K562 (cell line): ENCODE measurements at regions not wholly inside any gene's neighbourhood (a gene's known extent, or its start where the extent isn't known, plus 50 kb on each side); places are given as distances from the start of the nearest gene placed in this dataset.

Experiments
- ATAC-seq: fragments of 200-7000 bp; cut with Tn5 transposase; 3 replicates; pipeline ENCODE4 v1.9.1; 2020; ENCODE audit warnings: moderate library complexity
- BruUV-seq: library from RNA; stranded (reverse); fragments of 400-500 nt; replicated peaks from 2 replicates; lab custom pipeline; 2021; lab: Mats Ljungman, UMichigan
- CTCF ChIA-PET: fragments of 300-600 bp; formaldehyde crosslinking; extraction: SDS; loops from one replicate; lab custom pipeline; 2021; ENCODE audit warnings: low intra/inter-chr PET ratio; lab: Yijun Ruan, JAX
- POLR2A ChIA-PET: fragments of 300-600, 350-650 bp; sonication (Branson Sonifier 250); formaldehyde crosslinking; extraction: SDS; loops from one replicate; lab custom pipeline; 2021; ENCODE audit warnings: antibody characterized with exemption, inconsistent platforms; lab: Yijun Ruan, JAX
- DNase-seq, 4 experiments: peaks; one replicate each; pipeline versions ENCODE4 v3.0.0 to v3.0.0-alpha.2; 2011 to 2018; ENCODE audit warnings: low spot score in 3 of 4, mixed read lengths in 3 of 4; ENCODE audit errors: extremely low read depth in 1 of 4
- FAIRE-seq: peaks from 2 replicates; lab custom pipeline; 2011; peaks lifted over from hg19 to GRCh38; lab: Jason Lieb, UNC
- H2AFZ ChIP-seq: 2 replicates; pipeline ENCODE4 v1.6.0; 2011; ENCODE audit warnings: low read depth, low read length, control low read depth, inconsistent platforms
- H3K27ac ChIP-seq: fragments of 200-600 bp; 3 replicates; pipeline ENCODE4 v1.8.0; 2011; ENCODE audit warnings: low read depth, mild to moderate bottlenecking, control low read depth, inconsistent platforms, low read length, moderate library complexity, mixed read lengths; ENCODE audit errors: extremely low read depth
- H3K27me3 ChIP-seq, 2 experiments: fragments of 300-600 bp in 1 of 2; 2 replicates in 1 of 2; 3 replicates in 1 of 2; pipeline versions ENCODE4 v1.6.0 to v1.8.0; 2011; ENCODE audit warnings: inconsistent platforms in 2 of 2, low read length in 2 of 2, mild to moderate bottlenecking in 1 of 2, mixed read lengths in 1 of 2, moderate library complexity in 1 of 2; ENCODE audit not compliant: control insufficient read depth in 2 of 2, insufficient read depth in 2 of 2
- H3K36me3 ChIP-seq: fragments of 300-600 bp; 3 replicates; pipeline ENCODE4 v1.8.0; 2011; ENCODE audit warnings: mild to moderate bottlenecking, low read length, inconsistent platforms; ENCODE audit not compliant: control insufficient read depth, insufficient read depth
- H3K4me1 ChIP-seq, 2 experiments: fragments of 200-600 bp in 1 of 2; replicated peaks in 1 of 2; 2 replicates in 1 of 2; 3 replicates in 1 of 2; pipeline versions ENCODE4 v1.5.1 to v1.8.0; 2011; ENCODE audit warnings: inconsistent platforms in 2 of 2, low read length in 2 of 2, mild to moderate bottlenecking in 1 of 2, mixed read lengths in 1 of 2, moderate library complexity in 1 of 2; ENCODE audit not compliant: control insufficient read depth in 2 of 2, insufficient read depth in 2 of 2
- H3K4me2 ChIP-seq: 2 replicates; pipeline ENCODE4 v1.6.1; 2011; ENCODE audit warnings: low read length, control low read depth, inconsistent platforms, mixed read lengths; ENCODE audit not compliant: insufficient read depth
- H3K4me3 ChIP-seq: fragments of 200-600 bp; sonication (generic), shearing (Covaris generic); 2 replicates; pipeline ENCODE4 v1.5.1; 2016; ENCODE audit warnings: control low read depth, inconsistent platforms
- H3K79me2 ChIP-seq: fragments of 200-600 bp; 3 replicates; pipeline ENCODE4 v1.8.0; 2011; ENCODE audit warnings: low read length, inconsistent platforms; ENCODE audit not compliant: control insufficient read depth, insufficient read depth
- H3K9ac ChIP-seq, 2 experiments: 2 replicates each; pipeline versions ENCODE4 v1.6.0 to v1.6.1; 2011; ENCODE audit warnings: low read depth in 2 of 2, low read length in 2 of 2, control low read depth in 1 of 2, inconsistent platforms in 1 of 2, mild to moderate bottlenecking in 1 of 2, mixed read lengths in 1 of 2; ENCODE audit not compliant: insufficient read depth in 1 of 2
- H3K9me1 ChIP-seq: one replicate; pipeline ENCODE4 v1.6.0; 2011; ENCODE audit warnings: inconsistent platforms, mild to moderate bottlenecking, low read length, moderate library complexity; ENCODE audit not compliant: control insufficient read depth, insufficient read depth
- H3K9me3 ChIP-seq: replicated peaks from 2 replicates; pipeline ENCODE4 v1.5.1; 2011; ENCODE audit warnings: low read depth, low read length, inconsistent platforms; ENCODE audit not compliant: control insufficient read depth, insufficient read depth
- H4K20me1 ChIP-seq: replicated peaks from 2 replicates; pipeline ENCODE4 v1.6.1; 2011; ENCODE audit warnings: low read length, inconsistent platforms, mixed read lengths; ENCODE audit not compliant: control insufficient read depth, insufficient read depth
- BCOR ChIP-seq: fragments of 450-650 bp; IDR thresholded peaks from 2 replicates; pipeline ENCODE4 v1.6.1; 2016
- GABPB1 ChIP-seq: sonication (generic); formaldehyde crosslinking; IDR thresholded peaks from 2 replicates; pipeline ENCODE4 v1.8.0; 2022; ENCODE audit warnings: mild to moderate bottlenecking, missing genetic modification reagents
- SAP30 ChIP-seq: fragments of 200-600 bp; sonication (generic); IDR thresholded peaks from 2 replicates; pipeline ENCODE4 v1.6.1; 2012; ENCODE audit warnings: borderline replicate concordance, low read depth, mild to moderate bottlenecking, moderate library complexity, low read length, control low read depth, inconsistent platforms; ENCODE audit not compliant: insufficient read depth, poor library complexity, severe bottlenecking
- STAT5A ChIP-seq: IDR thresholded peaks from 2 replicates; pipeline ENCODE4 v1.6.1; 2012; ENCODE audit warnings: low read length, inconsistent platforms, borderline replicate concordance
- ZNF134 ChIP-seq: fragments of 250-450 bp; sonication (Bioruptor Pico); conservative IDR thresholded peaks from 2 replicates; pipeline ENCODE4 v1.4.0; 2020
- ZNF76 ChIP-seq: fragments of 250-450 bp; sonication (Bioruptor Pico); IDR thresholded peaks from 2 replicates; pipeline ENCODE4 v1.4.0; 2020; ENCODE audit warnings: mild to moderate bottlenecking, moderate library complexity, borderline replicate concordance
- WGBS: fragments of 100-300 bp; shearing (Covaris generic); methylation state at CpG from one replicate; pipeline ENCODE4 v1.1.6; 2016; ENCODE audit warnings: low coverage, mixed read lengths; ENCODE audit not compliant: insufficient coverage; ENCODE audit errors: missing lambda C conversion rate; 5-methylcytosine and 5-hydroxymethylcytosine counted together
- in situ Hi-C: fragments of 300-500 bp; cut with MboI; formaldehyde crosslinking; loops from 4 replicates; pipeline ENCODE4 v1.15.0; 2018; ENCODE audit warnings: inconsistent platforms, mixed read lengths
- intact Hi-C: fragments of 100-400 bp; cut with micrococcal nuclease; formaldehyde crosslinking; loops from 2 replicates; pipeline ENCODE4 v1.14.2; 2022
- TF ChIP-seq, protein P1 (sequence below): IDR thresholded peaks from 2 replicates; pipeline ENCODE4 v1.6.1; 2011; ENCODE audit not compliant: insufficient read length; ENCODE audit errors: extremely low read depth
- TF ChIP-seq, protein P2 (sequence below), 2 experiments: fragments of 150-350 bp in 1 of 2; IDR thresholded peaks; 2 replicates each; pipeline ENCODE4 v1.6.1; 2012 to 2016; ENCODE audit warnings: low read depth in 2 of 2, low read length in 2 of 2, mild to moderate bottlenecking in 1 of 2, moderate library complexity in 1 of 2
- TF ChIP-seq, protein P3 (sequence below): sonication (generic); formaldehyde crosslinking; IDR thresholded peaks from 2 replicates; pipeline ENCODE4 v1.8.0; 2022; ENCODE audit warnings: mild to moderate bottlenecking, low read depth, missing genetic modification reagents

DNA sequence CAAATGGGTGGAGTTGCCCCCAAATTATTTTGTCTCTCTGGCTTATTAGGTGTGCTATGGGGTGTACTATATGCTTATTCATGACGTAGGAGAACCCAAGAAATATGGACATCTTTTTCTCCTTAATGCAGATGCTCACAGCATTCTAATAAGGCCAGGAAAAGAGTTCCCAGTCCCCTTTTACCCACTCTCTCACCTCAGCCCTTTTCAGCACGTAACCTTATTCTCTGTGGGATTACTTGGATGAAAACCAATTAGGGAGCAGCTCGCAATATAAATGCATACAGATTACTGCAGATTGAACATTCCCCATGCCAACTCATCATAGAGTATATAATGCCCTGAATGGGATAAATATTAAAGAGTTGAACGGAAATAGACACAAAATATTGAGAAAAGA, 891.2 kb upstream of the POU3F3 start:
- no peak for ATAC-seq
- H3K9me3 ChIP-seq, result no peaks in the 10 kb centered on the region; the same call in 1 of the 2 replicates
- no peaks in the 10 kb centered on the region for H3K9me1 ChIP-seq
- WGBS, result 2% methylated on average over 4 of the region's 4 CpGs
- intact Hi-C loops (no loop called here), in situ Hi-C loops (no loop called here)
- H3K79me2 ChIP-seq, result no peaks in the 10 kb centered on the region
- H3K27ac ChIP-seq, result no peak overlapping the region
- DNase-seq, result no peak
- H3K4me2 ChIP-seq, result no peak overlapping the region
- BruUV-seq, result no TSS peak
- H3K27me3 ChIP-seq, result no peaks in the 10 kb centered on the region
- H3K36me3 ChIP-seq, result no peaks in the 10 kb centered on the region
- CTCF ChIA-PET, result no interaction called here
- H3K9ac ChIP-seq, result no peak overlapping the region
- no peaks in the 10 kb centered on the region for H4K20me1 ChIP-seq
- TF ChIP-seq ZNF76 (CRISPR knock-in tag), result no peak
- TF ChIP-seq, protein P1, sequence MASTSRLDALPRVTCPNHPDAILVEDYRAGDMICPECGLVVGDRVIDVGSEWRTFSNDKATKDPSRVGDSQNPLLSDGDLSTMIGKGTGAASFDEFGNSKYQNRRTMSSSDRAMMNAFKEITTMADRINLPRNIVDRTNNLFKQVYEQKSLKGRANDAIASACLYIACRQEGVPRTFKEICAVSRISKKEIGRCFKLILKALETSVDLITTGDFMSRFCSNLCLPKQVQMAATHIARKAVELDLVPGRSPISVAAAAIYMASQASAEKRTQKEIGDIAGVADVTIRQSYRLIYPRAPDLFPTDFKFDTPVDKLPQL, result no peak
- TF ChIP-seq STAT5A, result no peak
- TF ChIP-seq GABPB1, result no peak
- TF ChIP-seq, protein P2, sequence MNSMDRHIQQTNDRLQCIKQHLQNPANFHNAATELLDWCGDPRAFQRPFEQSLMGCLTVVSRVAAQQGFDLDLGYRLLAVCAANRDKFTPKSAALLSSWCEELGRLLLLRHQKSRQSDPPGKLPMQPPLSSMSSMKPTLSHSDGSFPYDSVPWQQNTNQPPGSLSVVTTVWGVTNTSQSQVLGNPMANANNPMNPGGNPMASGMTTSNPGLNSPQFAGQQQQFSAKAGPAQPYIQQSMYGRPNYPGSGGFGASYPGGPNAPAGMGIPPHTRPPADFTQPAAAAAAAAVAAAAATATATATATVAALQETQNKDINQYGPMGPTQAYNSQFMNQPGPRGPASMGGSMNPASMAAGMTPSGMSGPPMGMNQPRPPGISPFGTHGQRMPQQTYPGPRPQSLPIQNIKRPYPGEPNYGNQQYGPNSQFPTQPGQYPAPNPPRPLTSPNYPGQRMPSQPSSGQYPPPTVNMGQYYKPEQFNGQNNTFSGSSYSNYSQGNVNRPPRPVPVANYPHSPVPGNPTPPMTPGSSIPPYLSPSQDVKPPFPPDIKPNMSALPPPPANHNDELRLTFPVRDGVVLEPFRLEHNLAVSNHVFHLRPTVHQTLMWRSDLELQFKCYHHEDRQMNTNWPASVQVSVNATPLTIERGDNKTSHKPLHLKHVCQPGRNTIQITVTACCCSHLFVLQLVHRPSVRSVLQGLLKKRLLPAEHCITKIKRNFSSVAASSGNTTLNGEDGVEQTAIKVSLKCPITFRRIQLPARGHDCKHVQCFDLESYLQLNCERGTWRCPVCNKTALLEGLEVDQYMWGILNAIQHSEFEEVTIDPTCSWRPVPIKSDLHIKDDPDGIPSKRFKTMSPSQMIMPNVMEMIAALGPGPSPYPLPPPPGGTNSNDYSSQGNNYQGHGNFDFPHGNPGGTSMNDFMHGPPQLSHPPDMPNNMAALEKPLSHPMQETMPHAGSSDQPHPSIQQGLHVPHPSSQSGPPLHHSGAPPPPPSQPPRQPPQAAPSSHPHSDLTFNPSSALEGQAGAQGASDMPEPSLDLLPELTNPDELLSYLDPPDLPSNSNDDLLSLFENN (IDR thresholded peaks at IDR 0.05; ENCODE audit: low read depth in 2 of 2, low read length in 2 of 2), result no peak
- TF ChIP-seq ZNF134 (CRISPR knock-in tag), result no peak
- TF ChIP-seq SAP30, result no peak
- no peak for TF ChIP-seq BCOR
- TF ChIP-seq, protein P3, sequence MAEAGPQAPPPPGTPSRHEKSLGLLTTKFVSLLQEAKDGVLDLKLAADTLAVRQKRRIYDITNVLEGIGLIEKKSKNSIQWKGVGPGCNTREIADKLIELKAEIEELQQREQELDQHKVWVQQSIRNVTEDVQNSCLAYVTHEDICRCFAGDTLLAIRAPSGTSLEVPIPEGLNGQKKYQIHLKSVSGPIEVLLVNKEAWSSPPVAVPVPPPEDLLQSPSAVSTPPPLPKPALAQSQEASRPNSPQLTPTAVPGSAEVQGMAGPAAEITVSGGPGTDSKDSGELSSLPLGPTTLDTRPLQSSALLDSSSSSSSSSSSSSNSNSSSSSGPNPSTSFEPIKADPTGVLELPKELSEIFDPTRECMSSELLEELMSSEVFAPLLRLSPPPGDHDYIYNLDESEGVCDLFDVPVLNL (CRISPR knock-in tag), result no peak
- no peak overlapping the region for H3K4me3 ChIP-seq
- no peak overlapping the region for H2AFZ ChIP-seq
- H3K4me1 ChIP-seq, result no peaks in the 10 kb centered on the region
- no peak for FAIRE-seq
- POLR2A ChIA-PET, result no interaction called here
